Mucosa of rectum (tissue), 2 donors: ENCODE measurements at regions not wholly inside any gene's neighbourhood (a gene's known extent, or its start where the extent isn't known, plus 50 kb on each side); places are given as distances from the start of the nearest gene placed in this dataset.

Source experiments
- H3K27ac ChIP-seq, 2 donors: one replicate each; pipeline ENCODE4 v1.7.0; 2013; ENCODE audit warnings: inconsistent platforms in 2 of 2, low read depth in 2 of 2, low read length in 2 of 2
- H3K27me3 ChIP-seq, 2 donors: one replicate each; pipeline ENCODE4 v1.7.0; 2013; ENCODE audit warnings: low read length in 2 of 2; ENCODE audit not compliant: control insufficient read depth in 2 of 2, insufficient read depth in 2 of 2
- H3K36me3 ChIP-seq, 2 donors: one replicate each; pipeline ENCODE4 v1.7.0; 2013; ENCODE audit warnings: low read length in 2 of 2; ENCODE audit not compliant: control insufficient read depth in 2 of 2, insufficient read depth in 2 of 2
- H3K4me1 ChIP-seq, 2 donors: one replicate each; pipeline ENCODE4 v1.7.0; 2013; ENCODE audit warnings: low read length in 2 of 2, mild to moderate bottlenecking in 1 of 2; ENCODE audit not compliant: control insufficient read depth in 2 of 2, insufficient read depth in 2 of 2
- H3K4me3 ChIP-seq, 2 donors: one replicate each; pipeline ENCODE4 v1.7.0; 2013; ENCODE audit warnings: low read length in 2 of 2
- H3K9ac ChIP-seq, 2 donors: one replicate each; pipeline ENCODE4 v1.7.0; 2013; ENCODE audit warnings: low read length in 2 of 2, low read depth in 1 of 2, mild to moderate bottlenecking in 1 of 2
- H3K9me3 ChIP-seq, 2 donors: one replicate each; pipeline ENCODE4 v1.7.0; 2013; ENCODE audit warnings: low read length in 2 of 2; ENCODE audit not compliant: control insufficient read depth in 2 of 2
- donor health status: healthy.
- donor health status: Normal muscosa, but diverticular disease.

DNA sequence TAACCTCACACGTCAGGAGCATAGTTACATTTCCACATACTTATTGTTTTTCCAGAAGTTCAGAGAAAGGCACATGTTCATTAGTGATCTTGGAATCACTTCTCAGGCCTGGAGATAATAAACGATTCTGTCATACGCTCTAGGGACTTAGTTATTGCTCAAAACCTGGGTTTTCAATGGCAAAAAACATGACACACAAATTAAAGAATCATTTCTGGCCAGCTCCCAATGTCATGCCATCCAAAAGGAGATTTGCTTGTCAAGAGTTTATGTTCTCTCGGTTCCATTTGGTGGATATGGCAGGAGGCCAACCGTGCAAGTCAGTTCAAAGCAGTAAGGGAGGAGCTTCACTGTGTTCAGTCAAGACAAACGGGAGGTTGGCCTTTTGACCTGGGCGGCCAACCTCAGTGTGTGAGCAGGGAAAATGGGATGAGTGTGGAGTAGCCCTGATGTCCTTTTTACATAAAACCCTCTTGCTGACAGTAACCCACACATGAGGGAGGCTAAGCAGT lies 123.4 kb downstream of the NXNL2 start:
- H3K27me3 ChIP-seq: no peaks in the 10 kb centered on the region
- no peak overlapping the region for H3K4me3 ChIP-seq
- H3K9ac ChIP-seq: no peak overlapping the region
- no peaks in the 10 kb centered on the region for H3K36me3 ChIP-seq
- no peak overlapping the region for H3K27ac ChIP-seq
- no peaks in the 10 kb centered on the region for H3K4me1 ChIP-seq
- no peaks in the 10 kb centered on the region for H3K9me3 ChIP-seq

DNA sequence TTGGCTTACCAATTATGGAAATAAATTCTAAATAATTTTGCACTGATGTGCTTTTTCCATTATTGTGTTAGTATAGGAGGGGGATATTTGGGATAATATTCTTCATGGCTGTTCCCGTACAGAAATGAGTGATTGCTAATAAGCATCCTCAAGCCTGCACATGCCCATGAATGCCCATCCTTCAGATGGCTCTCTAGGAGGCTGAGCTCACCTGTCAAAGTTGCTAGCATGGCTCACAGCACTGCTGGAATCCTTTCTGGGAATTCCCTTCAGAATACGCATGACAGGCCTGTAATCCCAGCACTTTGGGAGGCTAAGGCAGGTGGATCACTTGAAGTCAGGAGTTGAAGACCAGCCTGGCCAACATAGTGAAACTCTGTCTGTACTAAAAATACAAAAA lies 124.1 kb downstream of the NXNL2 start:
- H3K27ac ChIP-seq: no peak overlapping the region
- H3K9me3 ChIP-seq: no peaks in the 10 kb centered on the region
- H3K36me3 ChIP-seq: no peaks in the 10 kb centered on the region
- H3K4me1 ChIP-seq: no peaks in the 10 kb centered on the region
- no peak overlapping the region for H3K4me3 ChIP-seq
- H3K9ac ChIP-seq: no peak overlapping the region
- H3K27me3 ChIP-seq: no peaks in the 10 kb centered on the region

DNA sequence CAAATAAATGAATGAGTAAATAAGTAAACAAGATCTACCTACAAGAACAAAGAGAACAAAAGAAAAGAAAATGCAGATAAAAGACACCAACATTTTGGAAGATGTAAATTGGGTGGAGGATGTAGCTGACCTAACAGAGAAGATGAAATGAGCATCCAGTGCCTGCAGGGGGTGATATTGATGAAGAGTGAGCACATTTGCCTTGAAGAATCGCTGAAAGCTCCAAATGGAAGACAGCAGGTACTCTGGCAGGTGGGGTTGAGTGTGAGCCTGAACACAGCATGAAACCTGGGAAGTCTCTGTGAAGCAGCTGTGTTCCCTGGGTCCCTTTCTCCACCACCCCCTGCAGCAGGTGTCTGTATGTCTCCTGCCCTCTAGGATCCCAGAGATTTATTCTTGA lies 125.6 kb downstream of the NXNL2 start:
- Histone ChIP-seq H3K27ac (no peak overlapping the region), H3K36me3 (no peaks in the 10 kb centered on the region), H3K9ac (no peak overlapping the region), H3K9me3 (no peaks in the 10 kb centered on the region), H3K4me1 (no peaks in the 10 kb centered on the region), H3K27me3 (no peaks in the 10 kb centered on the region), H3K4me3 (no peak overlapping the region)

DNA sequence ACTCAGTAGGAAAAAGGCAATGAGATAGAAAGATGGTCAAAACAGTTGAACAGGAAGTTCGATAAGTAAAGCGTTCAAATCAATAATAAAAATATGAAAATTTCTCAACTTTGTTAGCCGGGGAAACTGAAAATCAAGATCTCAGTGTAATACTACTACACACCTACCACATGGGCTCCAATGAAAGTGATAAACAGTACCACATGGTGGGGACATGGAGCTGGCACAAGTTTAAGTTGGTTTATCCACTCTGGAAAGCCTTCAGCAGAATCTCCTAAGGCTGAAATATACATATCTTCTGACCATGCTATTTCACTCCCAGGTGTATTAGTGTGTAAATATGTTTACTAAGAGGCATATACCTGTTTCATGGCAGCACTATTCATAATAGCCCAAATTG lies 126.8 kb downstream of the NXNL2 start:
- Histone ChIP-seq H3K27me3 (no peaks in the 10 kb centered on the region), H3K27ac (no peak overlapping the region), H3K4me1 (no peaks in the 10 kb centered on the region), H3K9ac (no peak overlapping the region), H3K36me3 (no peaks in the 10 kb centered on the region), H3K4me3 (no peak overlapping the region), H3K9me3 (no peaks in the 10 kb centered on the region)

DNA sequence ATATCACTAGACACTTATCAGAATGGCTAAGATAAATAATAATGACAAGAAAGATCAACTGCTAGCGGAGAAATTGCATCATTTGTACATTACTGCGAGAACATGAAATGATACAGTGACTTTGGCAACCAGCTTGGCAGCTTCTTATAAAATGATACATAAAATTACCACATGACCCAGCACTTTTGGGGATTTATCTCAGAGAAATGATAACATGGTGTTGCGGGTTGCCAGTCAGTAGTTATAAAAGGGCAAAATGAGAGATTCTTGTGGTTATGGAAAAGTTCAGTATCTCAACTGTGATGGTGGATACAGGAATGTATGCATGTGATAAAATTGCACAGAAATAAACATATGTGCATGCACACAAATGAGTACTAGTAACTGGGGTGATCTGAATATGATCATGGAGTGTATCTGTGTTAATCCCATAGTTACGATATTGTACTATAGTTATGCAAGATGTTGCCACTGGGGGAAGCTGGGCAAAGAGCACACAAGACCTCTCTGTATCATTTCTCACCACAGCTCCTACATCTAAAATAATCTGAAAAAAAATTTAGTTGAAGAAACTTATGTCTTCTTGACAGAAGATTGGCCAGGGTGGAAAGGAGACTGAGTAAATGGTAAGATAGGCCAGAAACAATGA lies 128.9 kb downstream of the NXNL2 start:
- no peak overlapping the region for H3K4me3 ChIP-seq
- H3K27ac ChIP-seq: no peak overlapping the region
- H3K9ac ChIP-seq: no peak overlapping the region
- no peaks in the 10 kb centered on the region for H3K9me3 ChIP-seq
- H3K4me1 ChIP-seq: no peaks in the 10 kb centered on the region
- H3K36me3 ChIP-seq: no peaks in the 10 kb centered on the region
- H3K27me3 ChIP-seq: no peaks in the 10 kb centered on the region

DNA sequence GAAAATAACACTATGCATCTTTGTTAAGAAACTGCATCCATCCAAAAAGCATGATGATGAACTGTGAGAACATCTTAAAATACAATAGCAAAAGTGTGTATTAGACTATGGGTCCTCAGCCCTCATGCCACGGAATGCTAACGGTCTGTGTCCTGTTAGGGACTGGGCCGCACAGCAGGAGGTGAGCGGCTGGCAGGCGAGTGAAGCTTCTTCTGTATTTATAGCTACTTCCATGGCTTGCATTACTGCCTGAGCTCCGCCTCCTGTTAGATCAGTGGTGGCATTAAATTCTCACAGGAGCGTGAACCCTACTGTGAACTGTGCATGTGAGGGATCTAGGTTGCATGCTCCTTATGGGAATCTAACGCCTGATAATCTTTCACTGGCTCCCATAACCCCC lies 129.8 kb downstream of the NXNL2 start:
- Histone ChIP-seq H3K36me3 (no peaks in the 10 kb centered on the region), H3K27ac (no peak overlapping the region), H3K4me3 (no peak overlapping the region), H3K27me3 (no peaks in the 10 kb centered on the region), H3K9me3 (no peaks in the 10 kb centered on the region), H3K4me1 (no peaks in the 10 kb centered on the region), H3K9ac (no peak overlapping the region)

DNA sequence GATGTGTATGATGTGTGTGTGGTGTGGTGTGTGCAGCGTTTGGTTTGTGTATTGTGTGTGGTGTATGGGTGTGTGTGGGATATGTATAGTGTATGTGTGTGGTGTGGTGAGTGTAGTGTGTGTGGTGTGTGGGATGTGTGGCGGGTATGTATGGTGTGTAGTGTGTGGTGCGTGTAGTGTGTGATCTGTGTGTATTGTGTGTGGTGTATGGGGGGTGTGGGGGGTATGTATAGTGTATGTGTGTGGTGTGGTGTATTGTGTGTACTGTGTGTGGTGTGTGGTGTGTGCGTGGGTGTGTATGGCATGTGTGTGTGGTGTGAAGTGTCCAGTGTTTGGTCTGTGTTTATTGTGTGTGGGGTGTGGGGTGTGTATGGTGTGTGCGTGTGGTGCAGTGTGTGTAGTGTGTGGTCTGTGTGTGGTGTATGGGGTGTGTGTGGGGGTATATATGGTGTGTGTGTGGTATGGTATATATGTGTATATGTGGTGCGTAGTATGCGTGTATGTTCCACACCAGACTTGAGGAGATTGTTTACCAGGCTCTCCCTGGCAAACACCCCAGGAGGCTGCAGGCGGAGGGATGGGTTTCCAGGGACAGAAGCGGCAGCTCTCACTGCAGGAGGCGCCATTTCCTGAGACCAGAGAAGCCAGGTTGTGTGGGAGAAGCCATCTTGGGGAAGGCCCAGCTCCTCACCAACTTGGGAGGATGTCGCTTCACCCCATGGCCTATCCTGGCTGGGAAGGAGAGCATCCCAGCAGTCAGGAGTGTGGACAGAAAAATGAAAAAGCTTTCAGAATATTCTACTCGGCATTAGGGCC lies 138.1 kb downstream of the NXNL2 start:
- Histone ChIP-seq H3K4me1 (no peaks in the 10 kb centered on the region), H3K27me3 (no peaks in the 10 kb centered on the region), H3K9me3 (no peaks in the 10 kb centered on the region), H3K27ac (no peak overlapping the region), H3K4me3 (no peak overlapping the region), H3K9ac (no peak overlapping the region), H3K36me3 (no peaks in the 10 kb centered on the region)

DNA sequence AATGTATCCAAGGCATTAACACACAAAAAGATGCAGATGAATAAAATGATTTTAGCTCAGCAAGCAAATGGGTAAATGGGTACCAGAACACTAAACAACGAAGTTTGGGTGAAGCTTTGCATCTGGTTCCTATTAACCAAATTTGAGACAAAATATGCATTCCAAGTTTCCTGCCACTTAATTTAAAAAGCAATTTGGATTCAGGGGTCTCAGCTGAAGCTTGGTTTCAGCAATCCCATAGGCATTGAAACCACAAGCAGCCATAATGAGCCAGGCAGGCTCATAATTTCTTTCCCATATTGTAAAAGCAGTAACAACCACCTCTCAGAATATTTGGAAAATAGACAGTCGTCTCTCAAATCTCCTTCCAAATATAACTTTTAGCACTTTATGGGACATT lies 138.9 kb downstream of the NXNL2 start:
- Histone ChIP-seq H3K36me3 (no peaks in the 10 kb centered on the region), H3K4me3 (no peak overlapping the region), H3K9ac (no peak overlapping the region), H3K27me3 (no peaks in the 10 kb centered on the region), H3K9me3 (no peaks in the 10 kb centered on the region), H3K27ac (no peak overlapping the region), H3K4me1 (no peaks in the 10 kb centered on the region)

DNA sequence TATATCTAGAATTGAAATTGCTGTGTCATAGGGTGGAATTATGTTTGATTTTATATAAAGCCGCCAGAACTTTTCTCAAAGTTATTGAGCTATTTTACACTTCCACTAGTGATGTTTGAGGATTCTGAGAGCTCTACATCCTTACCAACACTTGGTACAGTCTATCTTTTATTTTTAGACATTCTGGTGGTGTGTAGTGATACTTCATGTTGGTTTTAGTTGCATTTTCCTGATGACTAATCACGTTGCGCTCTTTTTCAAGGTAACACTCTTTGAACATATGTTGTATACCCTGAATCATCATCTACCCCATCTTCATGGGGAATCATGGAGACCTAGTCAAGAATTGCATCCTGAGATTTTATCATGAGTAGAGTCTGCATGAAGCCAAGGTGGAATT lies 141.7 kb downstream of the NXNL2 start:
- Histone ChIP-seq H3K9me3 (no peaks in the 10 kb centered on the region), H3K4me3 (no peak overlapping the region), H3K9ac (no peak overlapping the region), H3K27ac (no peak overlapping the region), H3K27me3 (no peaks in the 10 kb centered on the region), H3K36me3 (no peaks in the 10 kb centered on the region), H3K4me1 (no peaks in the 10 kb centered on the region)

DNA sequence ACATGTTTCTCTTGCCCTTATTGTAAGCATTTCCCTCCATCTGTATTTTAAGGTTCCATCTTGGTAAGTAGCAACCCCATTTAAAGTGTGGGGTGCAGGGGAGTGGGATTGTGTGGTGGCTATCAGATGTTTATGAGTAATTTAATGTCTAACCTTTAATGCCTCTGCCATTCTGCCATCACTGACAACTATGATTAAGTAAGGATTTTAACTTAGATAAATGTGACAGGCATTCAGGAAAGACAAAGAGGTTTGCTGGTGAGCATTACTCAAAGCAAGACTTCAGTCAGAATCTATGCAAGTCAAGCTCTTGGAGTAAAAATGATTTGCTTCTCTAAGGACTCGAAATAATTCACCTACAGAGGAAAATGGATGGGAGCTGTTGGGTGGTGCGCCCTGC lies 143.0 kb downstream of the NXNL2 start:
- no peaks in the 10 kb centered on the region for H3K4me1 ChIP-seq
- no peak overlapping the region for H3K4me3 ChIP-seq
- no peaks in the 10 kb centered on the region for H3K36me3 ChIP-seq
- no peak overlapping the region for H3K9ac ChIP-seq
- H3K9me3 ChIP-seq: no peaks in the 10 kb centered on the region
- H3K27me3 ChIP-seq: no peaks in the 10 kb centered on the region
- no peak overlapping the region for H3K27ac ChIP-seq
